K562 (cell line): ENCODE measurements at regions not wholly inside any gene's neighbourhood (a gene's known extent, or its start where the extent isn't known, plus 50 kb on each side); places are given as distances from the start of the nearest gene placed in this dataset.

Source experiments
- ATAC-seq: fragments of 200-7000 bp; cut with Tn5 transposase; 3 replicates; pipeline ENCODE4 v1.9.1; 2020; ENCODE audit warnings: moderate library complexity
- BruUV-seq: library from RNA; stranded (reverse); fragments of 400-500 nt; replicated peaks from 2 replicates; lab custom pipeline; 2021; lab: Mats Ljungman, UMichigan
- CTCF ChIA-PET: fragments of 300-600 bp; formaldehyde crosslinking; extraction: SDS; loops from one replicate; lab custom pipeline; 2021; ENCODE audit warnings: low intra/inter-chr PET ratio; lab: Yijun Ruan, JAX
- POLR2A ChIA-PET: fragments of 300-600, 350-650 bp; sonication (Branson Sonifier 250); formaldehyde crosslinking; extraction: SDS; loops from one replicate; lab custom pipeline; 2021; ENCODE audit warnings: antibody characterized with exemption, inconsistent platforms; lab: Yijun Ruan, JAX
- DNase-seq, 4 experiments: peaks; one replicate each; pipeline versions ENCODE4 v3.0.0 to v3.0.0-alpha.2; 2011 to 2018; ENCODE audit warnings: low spot score in 3 of 4, mixed read lengths in 3 of 4; ENCODE audit errors: extremely low read depth in 1 of 4
- FAIRE-seq: peaks from 2 replicates; lab custom pipeline; 2011; peaks lifted over from hg19 to GRCh38; lab: Jason Lieb, UNC
- H2AFZ ChIP-seq: 2 replicates; pipeline ENCODE4 v1.6.0; 2011; ENCODE audit warnings: low read depth, low read length, control low read depth, inconsistent platforms
- H3K27ac ChIP-seq: fragments of 200-600 bp; 3 replicates; pipeline ENCODE4 v1.8.0; 2011; ENCODE audit warnings: low read depth, mild to moderate bottlenecking, control low read depth, inconsistent platforms, low read length, moderate library complexity, mixed read lengths; ENCODE audit errors: extremely low read depth
- H3K27me3 ChIP-seq, 2 experiments: fragments of 300-600 bp in 1 of 2; 2 replicates in 1 of 2; 3 replicates in 1 of 2; pipeline versions ENCODE4 v1.6.0 to v1.8.0; 2011; ENCODE audit warnings: inconsistent platforms in 2 of 2, low read length in 2 of 2, mild to moderate bottlenecking in 1 of 2, mixed read lengths in 1 of 2, moderate library complexity in 1 of 2; ENCODE audit not compliant: control insufficient read depth in 2 of 2, insufficient read depth in 2 of 2
- H3K36me3 ChIP-seq: fragments of 300-600 bp; 3 replicates; pipeline ENCODE4 v1.8.0; 2011; ENCODE audit warnings: mild to moderate bottlenecking, low read length, inconsistent platforms; ENCODE audit not compliant: control insufficient read depth, insufficient read depth
- H3K4me1 ChIP-seq, 2 experiments: fragments of 200-600 bp in 1 of 2; replicated peaks in 1 of 2; 2 replicates in 1 of 2; 3 replicates in 1 of 2; pipeline versions ENCODE4 v1.5.1 to v1.8.0; 2011; ENCODE audit warnings: inconsistent platforms in 2 of 2, low read length in 2 of 2, mild to moderate bottlenecking in 1 of 2, mixed read lengths in 1 of 2, moderate library complexity in 1 of 2; ENCODE audit not compliant: control insufficient read depth in 2 of 2, insufficient read depth in 2 of 2
- H3K4me2 ChIP-seq: 2 replicates; pipeline ENCODE4 v1.6.1; 2011; ENCODE audit warnings: low read length, control low read depth, inconsistent platforms, mixed read lengths; ENCODE audit not compliant: insufficient read depth
- H3K4me3 ChIP-seq: fragments of 200-600 bp; sonication (generic), shearing (Covaris generic); 2 replicates; pipeline ENCODE4 v1.5.1; 2016; ENCODE audit warnings: control low read depth, inconsistent platforms
- H3K79me2 ChIP-seq: fragments of 200-600 bp; 3 replicates; pipeline ENCODE4 v1.8.0; 2011; ENCODE audit warnings: low read length, inconsistent platforms; ENCODE audit not compliant: control insufficient read depth, insufficient read depth
- H3K9ac ChIP-seq, 2 experiments: 2 replicates each; pipeline versions ENCODE4 v1.6.0 to v1.6.1; 2011; ENCODE audit warnings: low read depth in 2 of 2, low read length in 2 of 2, control low read depth in 1 of 2, inconsistent platforms in 1 of 2, mild to moderate bottlenecking in 1 of 2, mixed read lengths in 1 of 2; ENCODE audit not compliant: insufficient read depth in 1 of 2
- H3K9me1 ChIP-seq: one replicate; pipeline ENCODE4 v1.6.0; 2011; ENCODE audit warnings: inconsistent platforms, mild to moderate bottlenecking, low read length, moderate library complexity; ENCODE audit not compliant: control insufficient read depth, insufficient read depth
- H3K9me3 ChIP-seq: replicated peaks from 2 replicates; pipeline ENCODE4 v1.5.1; 2011; ENCODE audit warnings: low read depth, low read length, inconsistent platforms; ENCODE audit not compliant: control insufficient read depth, insufficient read depth
- H4K20me1 ChIP-seq: replicated peaks from 2 replicates; pipeline ENCODE4 v1.6.1; 2011; ENCODE audit warnings: low read length, inconsistent platforms, mixed read lengths; ENCODE audit not compliant: control insufficient read depth, insufficient read depth
- BRCA1 ChIP-seq, 2 experiments: fragments of 450-650 bp in 1 of 2; sonication (generic) in 1 of 2; formaldehyde crosslinking in 1 of 2; IDR thresholded peaks; 2 replicates each; pipeline versions ENCODE4 v1.5.0 to v1.6.1; 2017 to 2020; ENCODE audit warnings: mild to moderate bottlenecking in 1 of 2, missing genetic modification reagents in 1 of 2
- CC2D1A ChIP-seq: fragments of 450-650 bp; IDR thresholded peaks from 2 replicates; pipeline ENCODE4 v1.6.1; 2017; ENCODE audit warnings: mild to moderate bottlenecking
- CREBBP ChIP-seq: IDR thresholded peaks from one replicate; pipeline ENCODE4 v1.6.1; 2012; ENCODE audit warnings: low read depth, mild to moderate bottlenecking, control low read depth, inconsistent platforms, low read length
- ETV1 ChIP-seq: fragments of 450-650 bp; conservative IDR thresholded peaks from 2 replicates; pipeline ENCODE4 v1.6.1; 2016; ENCODE audit warnings: missing genetic modification characterization, control low read depth, low read depth, missing compliant biosample characterization
- MAZ ChIP-seq, 2 experiments: fragments of 450-650 bp in 1 of 2; sonication (generic) in 1 of 2; formaldehyde crosslinking; IDR thresholded peaks in 1 of 2; conservative IDR thresholded peaks in 1 of 2; 2 replicates each; pipeline versions ENCODE4 v1.4.0 to v1.5.0; 2020; ENCODE audit warnings: mild to moderate bottlenecking in 1 of 2, missing genetic modification reagents in 1 of 2
- NCOA6 ChIP-seq: fragments of 450-650 bp; IDR thresholded peaks from 2 replicates; pipeline ENCODE4 v1.6.1; 2017; ENCODE audit warnings: mild to moderate bottlenecking
- NFATC3 ChIP-seq: fragments of 450-650 bp; IDR thresholded peaks from 2 replicates; pipeline ENCODE4 v1.6.1; 2017; ENCODE audit warnings: mild to moderate bottlenecking
- PKNOX1 ChIP-seq: fragments of 450-650 bp; IDR thresholded peaks from 2 replicates; pipeline ENCODE4 v1.6.1; 2016
- POLR2G ChIP-seq: fragments of 200-400 bp; formaldehyde crosslinking; IDR thresholded peaks from 2 replicates; pipeline ENCODE4 v1.6.1; 2017; ENCODE audit warnings: low read depth, mild to moderate bottlenecking, antibody characterized with exemption, low read length, moderate library complexity
- RAD21 ChIP-seq, 2 experiments: fragments of 250-450 bp in 1 of 2; fragments of 450-650 bp in 1 of 2; sonication (Bioruptor Pico) in 1 of 2; formaldehyde crosslinking in 1 of 2; IDR thresholded peaks in 1 of 2; conservative IDR thresholded peaks in 1 of 2; 2 replicates each; pipeline versions ENCODE4 v1.4.0 to v1.8.0; 2020 to 2022; ENCODE audit warnings: mild to moderate bottlenecking in 2 of 2, moderate library complexity in 1 of 2
- RBM14 ChIP-seq: fragments of 200-400 bp; formaldehyde crosslinking; IDR thresholded peaks from 2 replicates; pipeline ENCODE4 v1.6.1; 2018; ENCODE audit warnings: low read depth, mild to moderate bottlenecking, low read length, moderate library complexity, borderline replicate concordance; ENCODE audit not compliant: insufficient read depth
- SMARCA5 ChIP-seq: fragments of 450-650 bp; IDR thresholded peaks from 2 replicates; pipeline ENCODE4 v1.6.1; 2016
- TRIM24 ChIP-seq, 2 experiments: fragments of 450-650 bp; IDR thresholded peaks; 2 replicates each; pipeline ENCODE4 v1.6.1; 2016
- VEZF1 ChIP-seq: fragments of 200-800 bp; sonication (Bioruptor generic); IDR thresholded peaks from 2 replicates; pipeline ENCODE4 v1.6.1; 2017; ENCODE audit warnings: missing genetic modification characterization, missing compliant biosample characterization
- ZNF197 ChIP-seq: fragments of 200-800 bp; sonication (Bioruptor generic); IDR thresholded peaks from 2 replicates; pipeline ENCODE4 v1.6.1; 2016; ENCODE audit warnings: low read depth, missing genetic modification characterization, missing compliant biosample characterization
- ZNF707 ChIP-seq: fragments of 250-450 bp; sonication (Bioruptor Pico); conservative IDR thresholded peaks from 2 replicates; pipeline ENCODE4 v1.8.0; 2022; ENCODE audit warnings: inconsistent platforms, mild to moderate bottlenecking, moderate library complexity
- WGBS: fragments of 100-300 bp; shearing (Covaris generic); methylation state at CpG from one replicate; pipeline ENCODE4 v1.1.6; 2016; ENCODE audit warnings: low coverage, mixed read lengths; ENCODE audit not compliant: insufficient coverage; ENCODE audit errors: missing lambda C conversion rate; 5-methylcytosine and 5-hydroxymethylcytosine counted together
- in situ Hi-C: fragments of 300-500 bp; cut with MboI; formaldehyde crosslinking; loops from 4 replicates; pipeline ENCODE4 v1.15.0; 2018; ENCODE audit warnings: inconsistent platforms, mixed read lengths
- intact Hi-C: fragments of 100-400 bp; cut with micrococcal nuclease; formaldehyde crosslinking; loops from 2 replicates; pipeline ENCODE4 v1.14.2; 2022
- TF ChIP-seq, protein P1 (sequence below): fragments of 250-450 bp; sonication (Bioruptor Pico); IDR thresholded peaks from 2 replicates; pipeline ENCODE4 v1.8.0; 2022; ENCODE audit warnings: inconsistent platforms, mild to moderate bottlenecking, moderate library complexity, borderline replicate concordance

- DNase-seq (peak; percentile 71 to 82 (median 77)), FAIRE-seq (no peak), ATAC-seq (peak; percentile 90)
- CTCF ChIA-PET, result interaction anchor here (1.4 kb wide), 1 partner anchor 239 kb away, joined by 5 read pairs; no protein-coding TSS in a partner anchor
- H3K4me1 ChIP-seq, result peaks cover 7 to 11% of the 10 kb centered on the region in 2 experiments; a peak in 4 of 5 replicates
- H3K9ac ChIP-seq, result peak overlapping the region in 1 of 2 experiments; percentile 84; a peak in 2 of 4 replicates
- intact Hi-C loops, result no loop called here
- no TSS peak for BruUV-seq
- peak overlapping the region; percentile 54 for H3K4me2 ChIP-seq
- POLR2A ChIA-PET, result interaction anchor here (0.6 to 1.1 kb wide), 3 partner anchors 12 to 291 kb away, joined by 3 to 4 read pairs (median 3); no protein-coding TSS in a partner anchor
- peak overlapping the region; percentile 26; the same call in 1 of the 2 replicates for H3K4me3 ChIP-seq
- H3K27me3 ChIP-seq, result peaks cover 30 to 76% of the 10 kb centered on the region in 2 experiments
- WGBS, result 2% methylated on average over 39 of the region's 42 CpGs
- no peaks in the 10 kb centered on the region for H3K36me3 ChIP-seq
- peaks cover 7% of the 10 kb centered on the region for H4K20me1 ChIP-seq
- H3K79me2 ChIP-seq, result no peaks in the 10 kb centered on the region
- peak overlapping the region; percentile 44 for H2AFZ ChIP-seq
- in situ Hi-C loops, result no loop called here
- no peak overlapping the region; the same call in 2 of the 3 replicates for H3K27ac ChIP-seq
- no peaks in the 10 kb centered on the region for H3K9me3 ChIP-seq
- H3K9me1 ChIP-seq, result no peaks in the 10 kb centered on the region
- 0 out of 2 replicates have a peak, but pooled peaks have one; percentile 13 for TF ChIP-seq CC2D1A
- 0 out of 2 replicates have a peak, but pooled peaks have one; percentile 76 for TF ChIP-seq NFATC3
- TF ChIP-seq RAD21 (CRISPR knock-in tag; conservative IDR thresholded peaks at IDR 0.05 in 1 of 2, IDR thresholded peaks at IDR 0.05 in 1 of 2), result peak in 1 of 2 experiments; percentile 33; a peak in 2 of 4 replicates
- 0 out of 2 replicates have a peak, but pooled peaks have one; percentile 23 for TF ChIP-seq POLR2G
- no peak for TF ChIP-seq ZNF707 (CRISPR knock-in tag)
- peak; percentile 33; the same call in 1 of the 2 replicates for TF ChIP-seq ETV1
- TF ChIP-seq NCOA6, result 0 out of 2 replicates have a peak, but pooled peaks have one; percentile 33
- peak; percentile 94 for TF ChIP-seq SMARCA5
- no peak for TF ChIP-seq ZNF197 (CRISPR knock-in tag)
- TF ChIP-seq MAZ (CRISPR knock-in tag; conservative IDR thresholded peaks at IDR 0.05 in 1 of 2, IDR thresholded peaks at IDR 0.05 in 1 of 2), result peak in 1 of 2 experiments; percentile 59; a peak in 1 of 4 replicates
- TF ChIP-seq RBM14, result 0 out of 2 replicates have a peak, but pooled peaks have one; percentile 63
- no peak for TF ChIP-seq CREBBP
- peak; percentile 33; the same call in 1 of the 2 replicates for TF ChIP-seq PKNOX1
- TF ChIP-seq, protein P1, sequence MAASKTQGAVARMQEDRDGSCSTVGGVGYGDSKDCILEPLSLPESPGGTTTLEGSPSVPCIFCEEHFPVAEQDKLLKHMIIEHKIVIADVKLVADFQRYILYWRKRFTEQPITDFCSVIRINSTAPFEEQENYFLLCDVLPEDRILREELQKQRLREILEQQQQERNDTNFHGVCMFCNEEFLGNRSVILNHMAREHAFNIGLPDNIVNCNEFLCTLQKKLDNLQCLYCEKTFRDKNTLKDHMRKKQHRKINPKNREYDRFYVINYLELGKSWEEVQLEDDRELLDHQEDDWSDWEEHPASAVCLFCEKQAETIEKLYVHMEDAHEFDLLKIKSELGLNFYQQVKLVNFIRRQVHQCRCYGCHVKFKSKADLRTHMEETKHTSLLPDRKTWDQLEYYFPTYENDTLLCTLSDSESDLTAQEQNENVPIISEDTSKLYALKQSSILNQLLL (CRISPR knock-in tag), result no peak
- TF ChIP-seq VEZF1 (CRISPR knock-in tag), result peak; percentile 73
- TF ChIP-seq TRIM24 (IDR thresholded peaks at IDR 0.05), result no peak
- TF ChIP-seq BRCA1 (IDR thresholded peaks at IDR 0.05), result no peak
- no peak for TF ChIP-seq BRCA1 (CRISPR knock-in tag; IDR thresholded peaks at IDR 0.05)
These were observed 103.2 kb upstream of the FOXP4 start for GRCh38 chr6:41442800-41443501.
